ENCODE measurements at regions not wholly inside any gene's neighbourhood (a gene's known extent, or its start where the extent isn't known, plus 50 kb on each side); places are given as distances from the start of the nearest gene placed in this dataset.

DNA sequence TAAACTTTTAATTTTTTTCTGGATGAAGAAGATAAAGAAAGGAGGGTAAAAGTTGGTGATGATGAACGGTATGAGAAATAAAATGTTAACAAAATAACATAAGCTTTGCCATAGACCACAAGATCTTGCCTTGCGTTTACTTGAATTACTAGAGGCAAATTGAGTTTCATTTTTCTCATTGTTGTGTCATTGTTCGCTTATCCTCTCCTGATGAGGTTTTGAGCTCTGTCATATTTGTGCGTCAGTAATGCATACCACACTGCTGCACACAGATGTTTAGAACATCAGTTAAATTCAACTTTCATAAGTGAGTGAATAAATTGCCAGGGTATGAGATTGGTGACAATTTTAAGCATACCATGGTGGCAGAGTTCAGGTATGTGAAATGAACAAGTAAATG lies 843.6 kb downstream of the SUCLG1 start:
- TF ChIP-seq, protein P1, sequence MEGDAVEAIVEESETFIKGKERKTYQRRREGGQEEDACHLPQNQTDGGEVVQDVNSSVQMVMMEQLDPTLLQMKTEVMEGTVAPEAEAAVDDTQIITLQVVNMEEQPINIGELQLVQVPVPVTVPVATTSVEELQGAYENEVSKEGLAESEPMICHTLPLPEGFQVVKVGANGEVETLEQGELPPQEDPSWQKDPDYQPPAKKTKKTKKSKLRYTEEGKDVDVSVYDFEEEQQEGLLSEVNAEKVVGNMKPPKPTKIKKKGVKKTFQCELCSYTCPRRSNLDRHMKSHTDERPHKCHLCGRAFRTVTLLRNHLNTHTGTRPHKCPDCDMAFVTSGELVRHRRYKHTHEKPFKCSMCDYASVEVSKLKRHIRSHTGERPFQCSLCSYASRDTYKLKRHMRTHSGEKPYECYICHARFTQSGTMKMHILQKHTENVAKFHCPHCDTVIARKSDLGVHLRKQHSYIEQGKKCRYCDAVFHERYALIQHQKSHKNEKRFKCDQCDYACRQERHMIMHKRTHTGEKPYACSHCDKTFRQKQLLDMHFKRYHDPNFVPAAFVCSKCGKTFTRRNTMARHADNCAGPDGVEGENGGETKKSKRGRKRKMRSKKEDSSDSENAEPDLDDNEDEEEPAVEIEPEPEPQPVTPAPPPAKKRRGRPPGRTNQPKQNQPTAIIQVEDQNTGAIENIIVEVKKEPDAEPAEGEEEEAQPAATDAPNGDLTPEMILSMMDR (conservative IDR thresholded peaks at IDR 0.05 in 1 of 2, IDR thresholded peaks at IDR 0.05 in 1 of 2; ENCODE audit: low read depth in 1 of 2, low read length in 2 of 2) = no peak
- no peak for TF ChIP-seq EZH2 (IDR thresholded peaks at IDR 0.05; ENCODE audit: low read length, missing control alignments)

Data from fibroblast of lung (primary cell).